ENCODE measurements at regions not wholly inside any gene's neighbourhood (a gene's known extent, or its start where the extent isn't known, plus 50 kb on each side); places are given as distances from the start of the nearest gene placed in this dataset.

DNA sequence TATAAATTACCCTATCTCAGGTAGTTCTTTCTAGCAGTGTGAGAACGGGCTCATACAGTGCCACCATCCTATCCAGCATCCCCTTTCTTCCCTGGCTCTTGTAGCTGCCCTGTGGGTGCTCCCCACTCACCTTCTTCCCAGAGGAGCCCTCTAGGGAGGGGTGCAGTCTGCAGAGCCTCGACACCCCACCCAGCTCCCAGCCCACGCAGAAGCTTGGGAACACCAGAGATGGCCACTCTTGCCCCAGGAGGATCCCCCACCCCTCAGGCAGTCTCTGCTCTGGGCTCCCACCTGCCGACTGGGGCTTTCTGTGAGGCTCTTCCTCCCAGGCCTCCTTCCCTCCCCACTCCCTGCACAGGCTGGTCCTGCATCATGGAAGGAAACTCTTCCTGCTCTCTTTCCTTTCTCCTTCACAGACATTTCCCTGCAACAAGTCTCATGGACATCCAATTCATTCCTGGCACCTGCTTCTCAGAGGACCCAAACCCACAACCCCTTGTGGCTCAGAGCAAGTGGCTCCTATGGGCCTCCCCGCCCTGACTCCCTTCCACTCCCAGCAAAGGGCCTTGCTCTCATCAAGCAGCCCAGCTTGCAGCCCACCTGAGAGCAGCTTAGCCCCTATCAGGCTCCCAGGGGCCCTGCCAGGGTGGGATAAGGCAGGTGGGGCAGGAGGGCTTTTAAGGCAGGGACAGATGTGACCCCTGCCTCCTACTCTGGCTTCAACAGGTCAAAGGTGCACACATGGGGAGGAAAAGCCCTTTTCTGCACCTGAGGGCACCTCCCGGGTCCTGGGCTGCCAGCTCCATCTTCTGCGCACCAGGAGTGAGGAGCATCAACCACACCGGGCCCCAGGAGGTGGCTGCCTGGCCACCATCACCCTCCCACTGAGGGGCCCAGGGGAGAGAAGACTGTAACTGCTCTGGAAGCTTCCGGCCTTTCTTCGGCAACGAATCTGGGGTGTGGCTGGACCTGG is 263.8 kb upstream of the TNRC6C start:
- DNase-seq: no peak

DNA sequence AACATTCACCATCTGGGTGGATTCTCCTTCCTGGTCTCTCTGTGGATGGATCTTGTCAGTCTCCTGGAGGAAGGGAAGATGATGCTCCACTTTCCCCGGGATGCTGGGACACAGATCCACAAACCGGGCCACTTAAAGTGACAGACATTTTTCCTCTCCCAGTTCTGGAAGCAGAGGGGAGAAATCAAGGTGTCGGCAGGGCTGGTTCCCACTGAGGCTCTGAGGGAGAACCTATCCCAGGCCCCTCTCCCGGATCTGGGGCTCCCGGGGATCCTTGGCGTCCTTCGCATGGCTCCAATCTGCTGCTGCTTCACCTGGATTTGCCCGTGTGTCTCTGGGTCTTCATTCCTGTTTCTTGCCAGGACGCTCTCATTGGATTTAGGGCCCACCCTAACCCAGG is 263.1 kb upstream of the TNRC6C start:
- no peak for DNase-seq

DNA sequence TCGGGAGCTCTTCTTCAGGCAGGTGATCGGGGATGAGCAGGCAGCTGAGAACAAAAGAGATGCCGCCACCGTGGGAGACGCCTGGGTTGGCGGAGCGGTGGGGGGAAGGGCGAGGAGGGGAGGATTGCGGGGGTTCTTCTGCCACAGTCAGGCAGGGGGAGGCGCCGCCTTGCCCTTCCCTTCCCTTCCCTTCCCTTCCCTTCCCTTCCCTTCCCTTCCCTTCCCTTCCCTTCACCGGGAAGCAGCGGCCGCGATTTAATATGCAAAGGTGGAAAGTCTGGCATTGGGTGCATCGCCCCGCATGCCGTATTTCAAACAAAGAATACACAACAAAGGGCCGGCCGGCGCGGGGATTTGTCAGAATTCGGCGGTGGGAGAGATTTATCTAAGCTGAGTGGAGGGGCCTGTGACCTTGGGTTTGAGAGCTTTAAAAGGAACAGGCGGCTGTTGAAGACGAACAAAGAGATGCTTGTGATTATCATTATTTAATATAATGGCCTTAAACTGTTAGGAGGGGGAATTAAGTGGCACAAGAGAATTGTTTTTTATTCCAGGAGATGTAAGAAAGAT is 262.3 kb upstream of the TNRC6C start:
- DNase-seq: no peak

DNA sequence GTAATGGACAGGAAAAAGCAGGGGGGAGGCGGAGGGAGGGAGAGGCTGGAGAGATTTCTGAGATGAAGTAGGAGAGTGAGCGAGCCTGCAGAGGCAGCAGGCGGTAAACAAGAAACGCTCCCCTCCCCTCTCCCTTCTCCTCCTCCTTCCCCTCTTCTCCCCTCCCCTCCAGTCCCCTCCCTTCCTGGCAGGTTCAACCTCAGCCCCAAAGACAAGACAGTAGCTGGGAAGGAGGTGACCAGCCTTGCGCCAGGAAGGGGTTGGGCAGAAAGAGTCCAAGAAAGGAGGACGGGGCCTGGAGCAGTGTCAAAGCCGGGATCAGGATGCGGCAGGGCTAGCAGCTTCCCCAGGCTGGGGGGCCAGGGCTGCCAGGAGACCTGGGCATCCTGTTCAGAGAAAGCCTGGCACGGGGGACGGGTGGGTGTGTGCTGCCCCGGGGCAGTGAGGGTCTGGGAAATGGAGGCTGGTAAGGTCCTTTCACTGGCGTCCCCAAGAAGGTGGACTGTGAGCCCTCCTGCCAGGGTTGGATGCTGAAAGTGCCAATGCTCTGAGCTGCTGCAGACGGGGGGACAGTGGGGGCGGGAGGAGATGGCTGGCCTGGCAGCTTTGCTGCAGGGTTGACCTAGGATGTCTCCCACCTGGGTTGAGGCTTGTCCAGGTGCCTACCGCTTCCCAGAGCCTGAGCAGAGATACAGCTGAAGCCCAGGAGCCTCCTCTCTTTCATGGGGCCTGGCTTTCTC is 261.6 kb upstream of the TNRC6C start:
- no peak for DNase-seq

DNA sequence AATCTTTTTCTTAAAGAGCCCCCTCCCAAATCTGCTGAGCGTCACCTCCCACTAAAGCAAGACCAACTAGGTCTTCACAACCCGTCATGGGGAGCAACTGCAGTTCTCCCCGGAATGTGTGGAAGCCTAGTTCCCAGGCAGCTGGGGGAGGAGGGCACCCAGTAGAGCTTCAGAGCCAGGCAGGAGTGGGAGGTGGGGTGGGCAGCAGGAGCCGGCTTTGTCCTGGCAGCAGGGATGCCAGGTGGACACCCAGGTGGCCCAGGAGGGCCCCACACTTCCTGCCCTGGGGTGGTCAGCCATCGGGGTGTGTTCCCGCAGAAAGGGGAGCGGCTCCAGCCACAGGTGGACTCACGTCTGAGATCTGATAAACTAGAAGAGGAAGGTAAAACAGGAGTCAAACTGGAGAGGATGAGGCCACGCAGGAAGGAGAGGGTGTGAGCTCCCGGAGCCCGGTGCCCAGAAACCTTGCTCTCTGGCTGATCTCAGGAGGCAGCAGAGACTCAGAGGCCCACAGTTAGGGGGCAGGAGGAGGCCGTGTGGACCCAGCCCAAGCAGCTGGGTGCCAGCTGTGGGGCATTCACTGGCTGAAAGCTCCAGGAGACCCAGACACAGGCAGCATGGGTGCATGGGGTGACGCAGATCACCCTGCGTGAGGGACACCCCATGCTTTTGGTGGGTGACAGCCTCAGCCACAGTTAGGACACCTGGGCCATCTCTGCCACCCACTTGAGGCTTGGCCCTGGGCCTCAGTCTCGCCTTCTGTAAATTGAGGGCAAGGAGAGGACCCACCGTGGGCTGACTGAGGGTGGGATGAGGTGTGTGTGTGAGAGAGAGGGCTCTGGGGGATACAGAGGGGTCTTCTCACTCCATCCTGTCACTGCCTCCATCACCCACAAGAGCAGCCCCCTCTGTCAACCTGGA is 260.8 kb upstream of the TNRC6C start:
- DNase-seq: no peak

DNA sequence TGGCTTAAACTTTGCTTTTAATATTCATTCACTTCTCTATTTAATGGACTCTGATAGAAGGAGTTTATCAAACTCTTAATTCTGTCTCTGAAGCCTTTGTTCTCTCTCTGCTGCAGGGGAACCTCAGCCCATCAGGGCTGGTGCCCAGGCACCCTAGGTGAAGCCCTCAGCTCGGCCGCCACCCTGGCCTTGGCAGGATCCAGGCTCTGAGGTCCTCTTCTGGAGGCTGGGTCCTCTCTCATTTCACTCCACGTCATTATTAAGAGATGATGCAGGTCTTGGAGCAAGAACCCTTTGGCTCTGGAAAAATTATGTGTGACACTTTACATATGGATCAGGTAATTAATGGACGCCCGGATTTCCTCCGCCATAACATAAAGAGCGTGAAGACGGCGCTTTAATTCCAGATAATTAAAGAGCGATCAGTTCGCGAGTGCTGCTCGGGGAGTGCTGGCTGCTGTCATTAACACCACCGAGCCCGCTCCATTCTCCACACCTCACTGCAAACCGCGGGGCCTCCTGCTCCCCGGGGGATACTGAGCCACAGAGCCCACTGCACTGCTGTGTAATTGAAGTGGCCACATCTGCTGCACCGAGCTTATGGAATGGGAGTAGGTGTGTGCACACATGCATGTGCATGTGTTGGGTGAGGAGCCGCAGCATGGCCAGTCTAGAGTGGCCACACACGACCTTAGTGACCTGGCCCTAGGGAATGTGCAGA is 259.4 kb upstream of the TNRC6C start:
- DNase-seq: no peak

DNA sequence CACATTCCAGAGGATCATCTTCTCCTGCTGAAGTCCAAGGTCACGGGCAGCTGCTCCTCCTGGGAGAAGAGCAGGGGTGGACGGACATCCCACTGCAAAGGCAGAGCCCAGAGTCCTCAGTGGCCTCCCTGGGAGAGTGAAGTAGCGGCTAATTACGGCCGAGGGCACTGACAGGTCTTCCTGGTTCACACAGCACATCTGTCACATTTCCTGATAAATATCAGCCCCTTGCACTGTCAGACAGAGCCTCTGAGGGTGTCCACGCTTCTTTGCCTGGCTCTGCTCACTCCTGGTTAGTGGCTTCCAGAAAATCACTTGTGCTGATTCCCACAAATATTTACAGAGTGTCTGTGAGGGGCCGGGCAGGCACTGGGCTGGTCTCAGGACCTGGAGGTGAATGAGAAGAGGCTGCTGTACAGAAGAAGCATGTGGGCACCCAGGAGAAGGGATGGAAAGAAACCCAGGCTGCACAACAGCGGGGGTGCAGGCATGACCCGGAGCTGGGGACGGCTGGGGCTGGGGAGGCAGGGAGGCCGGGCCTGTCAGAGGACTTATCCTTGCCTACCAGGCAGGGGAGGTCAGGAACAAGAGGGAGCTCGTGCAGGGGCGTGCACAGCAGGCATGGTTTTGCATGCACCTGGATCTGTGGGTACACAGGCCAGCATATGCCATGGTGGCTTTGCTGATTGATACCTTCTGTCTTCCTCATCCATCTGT is 258.2 kb upstream of the TNRC6C start:
- DNase-seq: no peak

DNA sequence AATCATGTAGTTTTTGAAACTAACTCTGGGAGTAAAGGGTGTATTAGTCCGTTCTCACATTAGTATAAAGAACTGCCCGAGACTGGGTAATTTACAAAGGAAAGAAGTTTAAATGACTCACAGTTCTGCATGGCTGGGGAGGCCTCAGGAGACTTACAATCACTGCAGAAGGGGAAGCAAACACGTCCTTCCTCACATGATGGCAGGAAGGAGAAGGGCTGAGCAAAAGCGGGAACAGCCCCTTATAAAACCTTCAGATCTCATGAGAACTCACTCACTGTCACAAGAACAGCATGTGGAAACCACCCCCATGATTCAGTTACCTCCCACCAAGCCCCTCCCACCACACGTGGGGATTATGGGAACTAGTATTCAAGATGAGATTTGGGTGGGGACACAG is 256.5 kb upstream of the TNRC6C start:
- DNase-seq: no peak

DNA sequence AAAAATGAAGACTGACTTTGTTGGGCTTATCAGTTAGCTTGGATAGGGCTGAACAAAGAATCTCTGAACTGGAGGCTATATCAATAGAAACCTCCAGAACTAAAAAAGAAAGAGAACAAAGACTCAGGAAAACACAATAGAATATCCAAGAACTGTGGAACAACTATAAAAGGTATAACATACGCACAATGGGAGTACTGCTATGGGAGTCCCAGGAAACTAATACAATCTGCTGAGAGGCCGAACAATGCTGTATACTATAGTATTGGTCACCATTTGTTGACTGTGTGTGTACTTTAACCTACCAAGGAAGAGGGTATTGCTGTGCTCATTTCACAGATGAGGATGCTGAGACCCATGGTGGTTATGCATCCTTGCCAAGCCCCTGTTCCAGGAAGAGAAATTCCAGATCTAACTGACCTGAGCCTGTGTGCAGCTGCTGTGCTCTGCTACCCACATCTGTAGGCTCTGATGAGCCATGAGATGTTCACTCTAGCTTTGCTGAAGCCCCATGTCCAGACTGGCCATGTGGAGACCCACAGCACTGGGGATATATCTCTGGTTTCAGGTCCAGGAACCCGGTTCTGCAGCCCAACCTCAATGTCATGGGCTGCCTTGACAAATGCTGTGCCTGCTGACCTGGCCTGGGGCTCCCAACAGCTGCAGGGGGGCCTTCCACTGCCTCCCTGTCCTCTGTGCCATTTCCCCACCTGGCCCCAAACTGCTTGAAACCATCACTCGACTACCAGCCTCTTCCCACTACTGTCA is 254.3 kb upstream of the TNRC6C start:
- no peak for DNase-seq

DNA sequence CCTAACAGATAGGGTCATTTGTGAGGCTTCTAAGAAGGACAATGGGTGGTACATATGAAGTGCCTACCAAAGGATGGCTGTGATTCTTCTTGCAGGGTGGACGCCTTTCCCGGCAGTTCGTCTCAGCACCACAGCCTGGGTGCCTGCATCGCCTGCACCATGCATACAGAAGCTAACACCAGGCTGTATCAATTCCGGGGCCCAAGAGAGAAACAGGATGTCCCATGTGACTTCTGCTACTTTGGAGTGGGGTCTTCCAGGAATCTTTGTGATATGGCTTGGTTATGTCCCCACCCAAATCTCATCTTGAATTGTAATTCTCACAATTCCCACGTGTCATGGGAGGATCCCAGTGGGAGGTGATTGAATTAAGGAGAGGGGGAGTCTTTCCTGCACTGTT is 251.6 kb upstream of the TNRC6C start:
- no peak for DNase-seq

DNA sequence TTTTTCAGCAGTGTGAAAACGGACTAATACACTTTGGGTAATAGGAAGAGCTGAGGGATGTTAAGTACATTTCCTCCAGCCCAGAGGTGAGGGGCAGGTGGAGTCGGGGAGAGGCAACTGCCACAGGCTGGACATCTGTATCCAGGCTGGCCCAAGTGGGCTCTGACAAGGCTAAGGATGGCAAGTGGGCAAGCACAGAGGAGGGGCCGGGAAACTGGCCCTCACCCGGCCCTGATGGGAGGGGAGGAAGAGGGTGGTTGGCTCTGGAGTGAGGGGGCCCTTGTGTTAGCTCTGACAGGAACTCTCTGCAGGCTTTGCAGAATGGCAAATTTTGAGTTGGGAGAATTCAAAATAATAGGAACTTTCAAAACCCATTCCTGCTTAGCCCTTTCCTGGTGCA is 251.0 kb upstream of the TNRC6C start:
- DNase-seq: no peak

DNA sequence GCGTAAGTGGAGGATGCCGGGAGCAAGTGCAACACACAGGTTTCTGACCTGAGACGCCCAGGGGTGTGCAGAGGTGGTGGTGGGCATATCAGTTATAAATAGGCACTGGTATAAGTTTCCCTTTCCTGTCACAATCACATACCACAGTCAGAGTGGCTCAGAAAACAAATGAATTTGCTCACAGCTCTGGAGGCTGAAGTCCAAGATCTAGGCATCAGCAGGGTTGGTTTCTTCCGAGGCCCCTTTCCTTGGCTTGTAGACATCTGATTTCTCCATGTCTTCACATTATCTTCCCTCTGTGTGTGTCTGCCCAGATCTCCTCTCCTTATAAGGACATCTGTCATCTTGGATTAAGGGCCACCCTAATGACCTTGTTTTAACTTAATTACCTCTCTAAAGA is 250.5 kb upstream of the TNRC6C start:
- DNase-seq: no peak

DNA sequence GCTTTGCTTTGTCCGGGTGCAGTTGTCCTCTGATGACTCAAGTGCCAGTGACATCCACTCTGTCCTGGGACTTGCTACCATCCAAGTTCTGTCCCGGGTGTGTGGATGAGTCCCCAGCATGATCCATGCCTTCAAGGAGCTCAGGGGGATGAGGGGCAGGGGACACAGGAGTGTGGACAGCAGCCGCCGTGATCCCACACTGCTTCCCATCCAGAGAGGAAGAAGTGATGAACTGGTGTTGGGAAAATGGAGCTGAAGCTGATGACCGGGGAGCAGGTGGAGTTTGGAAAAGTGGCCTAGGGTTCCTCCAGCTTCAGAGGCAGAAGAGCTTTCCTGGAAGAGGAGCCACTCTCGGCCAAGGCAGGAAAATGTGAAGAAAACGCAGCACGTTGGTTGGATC is 249.6 kb upstream of the TNRC6C start:
- no peak for DNase-seq

DNA sequence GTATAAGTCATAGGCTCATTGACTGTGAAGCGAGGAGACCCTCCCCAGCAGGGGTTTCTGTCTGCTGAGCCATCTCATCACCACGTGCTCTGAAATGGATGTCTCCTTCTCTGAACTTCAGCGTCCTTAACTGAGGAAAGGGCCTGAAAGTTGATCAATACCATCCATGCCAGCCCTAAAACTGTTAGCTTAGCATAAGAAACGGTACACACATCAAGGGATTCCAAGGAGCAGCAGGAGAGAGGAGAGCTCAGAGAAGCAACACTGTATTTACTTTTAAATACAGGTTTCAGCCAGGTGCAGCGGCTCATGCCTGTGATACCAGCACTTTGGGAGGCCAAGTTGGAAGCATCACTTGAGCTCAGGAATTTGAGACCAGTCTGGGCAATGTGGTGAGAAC is 248.9 kb upstream of the TNRC6C start:
- no peak for DNase-seq

DNA sequence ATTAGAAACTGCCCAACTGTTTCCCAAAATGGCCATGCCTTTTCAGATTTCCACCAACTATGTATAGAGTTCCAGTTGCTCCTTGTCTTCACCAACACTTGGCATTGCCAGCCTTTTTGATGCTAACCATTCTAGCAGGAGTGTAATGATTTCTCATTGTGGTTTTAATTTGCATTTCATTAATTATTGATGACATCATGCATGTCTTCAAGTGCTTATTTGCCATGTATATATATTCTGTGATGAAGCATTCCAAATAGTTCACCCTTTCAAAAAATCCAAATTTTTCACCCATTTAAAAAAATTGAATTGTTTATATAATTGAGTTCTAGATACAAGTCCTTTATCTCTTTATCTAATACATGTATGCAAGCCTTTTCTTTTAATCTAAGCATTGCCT is 245.9 kb upstream of the TNRC6C start:
- no peak for DNase-seq

DNA sequence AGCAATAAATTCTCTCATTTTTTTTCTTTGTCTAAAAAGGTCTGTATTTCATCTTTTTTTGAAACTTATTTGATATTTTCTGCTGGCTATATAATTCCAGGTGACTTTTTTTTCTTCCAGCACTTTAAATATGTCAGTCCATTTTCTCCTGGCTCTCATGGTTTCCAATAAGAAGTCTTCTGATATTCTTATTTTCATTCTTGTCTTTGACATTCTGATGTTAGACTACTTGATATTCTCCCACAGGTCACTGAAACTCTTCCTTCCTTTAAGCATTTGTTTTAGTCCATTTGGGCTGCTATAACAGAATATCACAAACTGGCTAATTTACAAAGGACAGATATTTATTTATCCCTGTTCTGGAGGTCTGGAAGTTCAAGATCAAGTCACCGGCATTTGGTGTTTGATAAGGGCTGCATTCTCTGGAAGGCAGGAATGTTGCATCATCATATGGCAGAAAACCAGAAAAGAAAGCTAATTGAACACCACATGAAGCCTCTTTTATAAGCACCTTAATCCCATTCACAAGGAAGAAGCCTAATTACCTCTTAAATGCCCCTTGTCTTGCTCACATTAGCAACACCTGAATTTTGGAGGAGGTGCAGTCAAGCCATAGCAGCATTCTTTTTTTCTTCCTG is 242.1 kb upstream of the TNRC6C start:
- no peak for DNase-seq

DNA sequence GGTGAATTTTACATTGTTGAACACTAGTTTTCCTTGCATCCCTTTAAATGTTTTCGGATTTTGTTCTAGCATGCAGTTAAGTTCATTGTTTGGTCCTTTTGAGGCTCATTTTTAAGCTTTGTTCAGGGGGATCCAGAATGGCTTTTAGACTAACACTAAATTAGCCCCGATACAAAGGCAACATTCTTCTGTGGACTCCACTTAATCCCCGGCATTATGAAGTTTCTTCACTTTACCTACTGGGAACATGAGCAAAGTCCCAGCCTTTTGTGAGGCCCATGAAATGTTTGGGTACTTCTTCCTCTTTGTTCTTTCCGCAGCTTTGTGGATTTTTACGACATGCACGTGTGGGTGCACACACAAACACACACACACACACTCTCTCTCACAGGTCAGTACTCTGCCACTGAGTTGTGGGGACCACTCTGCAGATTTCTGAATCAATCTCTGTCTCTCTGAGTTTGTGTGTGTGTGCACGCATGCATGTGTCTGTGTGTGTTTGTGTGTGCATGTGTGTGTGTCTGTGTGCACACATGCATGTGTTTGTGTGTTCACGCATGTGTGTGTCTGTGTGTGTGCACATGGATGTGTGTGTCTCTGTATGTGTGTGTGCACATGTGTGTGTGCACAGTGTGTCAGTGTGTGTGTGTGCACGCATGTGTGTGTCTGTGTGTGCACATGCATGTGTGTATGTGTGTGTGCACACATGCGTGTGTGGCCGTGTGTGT is 240.4 kb upstream of the TNRC6C start:
- no peak for DNase-seq

DNA sequence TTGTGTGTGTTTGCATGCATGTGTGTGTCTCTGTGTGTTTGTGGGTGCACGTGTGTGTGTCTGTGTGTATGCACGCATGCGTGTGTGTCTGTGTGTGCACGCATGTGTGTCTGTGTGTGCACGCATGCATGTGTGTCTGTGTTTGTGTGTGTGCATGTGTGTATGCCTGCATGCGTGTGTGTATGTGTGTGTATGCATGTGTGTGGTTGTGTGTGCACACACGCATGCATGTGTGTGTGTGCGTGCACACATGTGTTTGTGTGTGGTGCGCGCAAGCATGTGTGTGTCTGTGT is 239.9 kb upstream of the TNRC6C start:
- DNase-seq: no peak

DNA sequence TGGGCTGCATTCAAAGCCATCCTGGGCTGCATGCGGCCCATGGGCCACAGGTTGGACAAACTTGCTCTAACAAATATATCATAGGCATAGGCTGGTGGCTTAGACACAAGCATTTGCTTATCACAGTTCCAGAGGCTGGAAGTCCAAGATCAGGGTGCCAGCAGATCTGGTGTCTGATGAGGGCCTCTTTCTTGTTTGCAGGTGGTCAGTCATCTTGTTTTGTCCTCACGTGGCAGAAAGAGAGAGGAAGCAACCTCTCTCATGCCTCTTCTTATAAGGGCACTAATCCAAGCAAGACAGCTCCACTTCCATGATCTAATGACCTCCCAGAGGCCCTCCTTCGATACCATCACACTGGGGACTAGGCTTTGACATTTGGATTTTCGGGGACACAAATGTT is 238.7 kb upstream of the TNRC6C start:
- DNase-seq: no peak
